ENCODE measurements at regions not wholly inside any gene's neighbourhood (a gene's known extent, or its start where the extent isn't known, plus 50 kb on each side); places are given as distances from the start of the nearest gene placed in this dataset.

DNA sequence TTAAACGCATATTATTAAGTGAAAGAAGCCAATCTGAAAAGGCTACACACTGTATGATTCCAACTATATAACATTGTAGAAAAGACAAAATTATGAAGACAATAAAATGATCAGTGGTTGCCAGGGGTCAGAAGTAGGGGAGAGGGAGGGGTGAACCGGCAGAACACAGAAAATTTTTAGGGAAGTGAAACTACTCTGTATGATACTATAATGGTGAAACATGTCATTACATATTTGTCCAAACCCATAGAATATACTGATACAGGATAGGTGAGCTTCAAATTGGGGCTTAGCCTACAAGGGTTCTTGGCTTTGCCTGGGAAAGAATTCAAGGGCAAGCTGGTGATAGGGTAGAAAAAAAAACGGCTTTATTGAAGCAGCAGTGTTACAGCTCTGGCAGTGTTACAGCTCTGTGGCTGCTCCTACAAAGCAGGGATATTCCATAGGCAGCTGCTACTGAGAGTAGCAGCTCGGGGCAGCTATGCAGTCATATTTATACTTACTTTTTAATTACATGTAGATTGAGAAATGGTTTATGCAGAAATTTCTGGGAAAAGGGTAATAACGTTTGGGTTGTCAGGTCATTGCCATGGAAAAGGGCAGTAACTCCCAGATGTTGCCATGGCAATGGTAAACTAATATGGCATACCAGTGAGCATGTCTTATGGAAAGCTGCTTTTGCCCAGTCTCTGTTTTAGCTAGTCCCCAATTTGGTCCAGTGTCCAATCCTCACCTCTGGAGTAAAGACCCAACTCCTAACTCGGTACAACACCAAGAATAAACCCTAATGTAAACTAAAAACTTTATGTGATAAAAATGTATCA lies 125.1 kb upstream of the SLC25A36 start:
- no peak for DNase-seq

DNA sequence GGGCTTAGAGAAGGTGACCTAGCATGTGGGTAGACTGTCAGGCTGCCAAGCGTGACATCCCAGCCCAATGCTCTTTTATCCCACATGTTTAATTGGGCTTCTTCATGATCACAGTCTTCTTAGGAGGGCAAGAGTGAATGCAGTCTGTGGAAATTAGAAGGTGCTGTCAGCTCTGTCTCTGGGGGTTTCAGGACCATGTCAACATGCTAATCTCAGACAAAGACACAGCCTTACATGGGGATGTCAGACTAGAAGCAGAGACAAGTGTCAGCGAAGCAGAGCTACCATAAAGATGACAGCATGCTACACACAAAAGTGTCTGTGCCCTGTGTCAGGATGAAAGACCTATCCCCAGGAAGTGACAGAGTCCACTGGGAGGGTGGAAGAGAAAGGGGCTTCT lies 120.1 kb upstream of the SLC25A36 start:
- no peak for DNase-seq

- DNase-seq = no peak
These were observed 119.1 kb upstream of the SLC25A36 start for GRCh38 chr3:140822401-140823047.

- no peak for DNase-seq
These were observed 118.5 kb upstream of the SLC25A36 start for GRCh38 chr3:140823106-140823505.

- DNase-seq = no peak
These were observed 113.7 kb upstream of the SLC25A36 start for GRCh38 chr3:140827894-140828293.

GRCh38 chr3:140828585-140828984 lies 113.1 kb upstream of the SLC25A36 start:
- no peak for DNase-seq

DNA sequence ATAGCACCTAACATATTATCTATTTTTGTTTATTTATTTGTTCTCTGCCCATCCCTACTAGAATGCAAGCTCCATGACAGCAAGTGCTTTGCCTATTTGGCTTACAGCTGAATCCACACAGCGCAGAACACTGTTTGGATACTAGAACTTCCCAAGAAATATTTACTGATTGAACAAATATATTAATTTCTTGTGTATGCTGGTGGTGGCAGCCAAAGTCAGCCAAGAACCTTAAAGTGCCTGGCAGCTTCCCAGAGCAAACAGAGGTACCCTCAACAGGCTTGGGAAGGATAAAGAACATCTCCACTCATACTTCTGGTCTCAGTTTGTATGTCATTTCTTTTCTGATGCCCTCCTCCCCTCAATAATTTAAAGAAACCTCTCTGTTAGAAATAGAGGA lies 111.8 kb upstream of the SLC25A36 start:
- no peak for DNase-seq

GRCh38 chr3:140830391-140830790 lies 111.2 kb upstream of the SLC25A36 start:
- DNase-seq = no peak

- no peak for DNase-seq
These were observed 108.8 kb upstream of the SLC25A36 start for GRCh38 chr3:140832883-140833282.

DNA sequence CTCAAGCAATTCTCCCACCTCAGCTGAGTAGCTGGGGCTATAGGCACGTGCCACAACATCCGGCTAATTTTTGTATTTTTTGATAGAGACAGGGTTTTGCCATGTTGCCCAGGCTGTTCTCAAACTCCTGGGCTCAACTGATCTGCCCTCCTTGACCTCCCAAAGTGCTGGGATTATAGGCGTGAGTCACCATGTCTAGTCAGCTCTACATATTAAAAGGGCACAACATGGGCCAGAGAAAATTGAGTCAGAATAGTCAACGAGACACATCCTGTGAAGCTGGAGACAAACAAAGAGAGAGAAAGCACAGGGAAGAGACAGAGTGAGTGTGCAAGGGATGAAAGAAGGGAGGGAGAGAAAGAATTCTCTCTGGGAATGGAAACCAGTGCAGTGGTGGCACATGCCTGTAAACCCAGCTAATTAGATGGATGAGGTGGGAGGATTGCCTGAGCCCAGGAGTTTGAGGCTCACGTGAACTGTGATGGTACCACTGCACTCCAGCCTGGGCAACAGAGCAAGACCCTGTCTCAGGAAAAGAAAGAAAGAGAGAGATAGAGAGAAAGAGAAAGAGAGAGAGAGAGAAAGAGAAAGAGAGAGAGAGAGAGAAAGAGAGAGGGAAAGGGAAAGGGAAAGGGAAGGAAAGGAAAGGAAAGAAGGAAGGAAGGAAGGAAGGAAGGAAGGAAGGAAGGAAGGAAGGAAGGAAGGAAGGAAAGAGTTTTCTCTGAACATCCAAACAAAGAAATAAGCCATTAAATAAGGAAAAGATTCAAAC lies 107.2 kb upstream of the SLC25A36 start:
- DNase-seq = no peak

DNA sequence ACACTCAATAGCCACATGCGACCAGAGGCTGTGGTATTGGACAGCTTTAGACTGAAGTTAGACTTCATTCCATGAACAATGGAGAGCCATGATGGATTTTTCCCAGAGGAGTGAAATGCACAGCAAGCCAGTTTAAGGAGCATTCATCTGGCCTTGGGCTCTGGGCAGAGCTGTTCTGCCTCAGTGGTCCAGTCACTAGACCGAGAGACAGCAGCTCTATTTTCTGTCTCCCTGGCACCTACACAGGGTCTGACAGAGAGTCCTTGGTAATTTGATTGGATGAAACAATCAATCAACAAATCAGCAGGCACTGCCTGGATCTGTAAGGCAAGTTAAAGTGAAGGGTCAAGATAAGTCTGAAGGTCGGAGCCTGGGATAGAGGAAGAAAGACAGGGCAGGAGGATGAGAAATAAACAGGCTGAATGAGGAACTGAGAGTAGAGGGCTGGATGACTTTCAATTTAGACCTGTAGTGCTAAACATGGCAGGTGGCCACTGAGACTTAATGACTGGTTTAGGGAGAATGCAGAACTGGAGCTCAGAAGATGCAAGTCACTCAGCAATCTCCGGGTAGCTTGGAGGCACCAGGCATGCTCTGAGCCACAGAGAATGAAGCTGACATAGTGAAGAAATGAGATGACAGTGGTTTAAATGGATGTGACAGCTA lies 98.5 kb upstream of the SLC25A36 start:
- DNase-seq = no peak

- no peak for DNase-seq
These were observed 98.0 kb upstream of the SLC25A36 start for GRCh38 chr3:140843656-140844055.

DNA sequence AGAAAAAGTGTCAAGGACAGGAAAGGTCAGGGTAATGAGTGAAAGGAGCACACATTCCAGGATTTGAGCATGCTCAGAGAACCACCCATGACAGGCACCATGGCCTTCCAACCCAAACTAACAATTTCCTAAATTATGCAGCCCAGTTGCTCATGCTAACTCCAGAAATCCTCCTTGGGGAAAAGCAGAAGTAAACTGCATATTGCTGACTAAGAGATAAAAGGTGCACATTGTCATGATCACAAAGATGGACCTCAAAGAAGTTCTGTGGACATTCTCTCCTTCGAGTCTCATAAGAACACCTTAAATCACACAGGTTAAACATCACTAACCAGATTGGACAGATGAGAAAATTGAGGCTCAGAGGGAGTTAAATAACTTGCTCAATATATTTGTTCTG lies 97.6 kb upstream of the SLC25A36 start:
- no peak for DNase-seq

- no peak for DNase-seq
These were observed 95.8 kb upstream of the SLC25A36 start for GRCh38 chr3:140845882-140846281.

GRCh38 chr3:140848666-140849065 lies 93.0 kb upstream of the SLC25A36 start:
- DNase-seq = no peak

- DNase-seq = no peak
These were observed 91.3 kb upstream of the SLC25A36 start for GRCh38 chr3:140850210-140850955.

DNA sequence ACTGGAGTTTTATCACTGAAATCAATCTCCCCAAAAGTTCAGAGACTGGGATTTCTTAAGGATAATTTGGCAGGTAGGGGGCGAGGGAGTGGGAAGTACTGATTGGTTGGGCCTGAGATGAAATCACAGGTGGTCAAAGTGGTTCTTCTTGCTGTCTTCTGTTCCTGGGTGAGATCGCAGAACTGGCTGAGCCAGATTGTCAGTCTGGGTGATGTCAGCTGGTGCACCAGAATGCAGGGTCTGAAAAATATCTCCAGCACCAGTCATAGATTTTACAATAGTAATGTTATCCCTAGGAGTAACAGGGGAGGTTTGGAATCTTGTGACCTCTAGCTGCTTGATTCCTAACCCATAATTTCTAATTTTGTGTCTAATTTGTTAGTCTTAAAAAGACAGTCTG lies 86.7 kb upstream of the SLC25A36 start:
- no peak for DNase-seq

DNA sequence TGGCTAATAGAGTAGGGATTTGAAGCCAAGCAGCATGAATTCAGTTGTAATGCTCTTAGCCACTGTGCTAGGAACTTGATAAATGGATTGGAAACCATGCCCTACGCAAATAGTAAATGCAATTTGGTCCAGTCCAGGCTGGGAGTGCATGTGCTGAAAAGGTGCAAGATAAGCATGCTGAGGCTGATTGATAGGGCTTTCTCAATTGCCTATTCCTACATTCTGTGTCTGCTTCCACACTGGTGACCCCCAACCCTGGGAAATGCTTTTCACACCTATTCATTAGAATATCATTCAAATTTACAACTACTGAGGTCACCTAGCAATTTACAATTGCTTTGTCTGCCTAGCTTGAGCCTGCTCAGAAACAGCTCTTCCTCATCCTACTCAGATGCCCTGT lies 84.7 kb upstream of the SLC25A36 start:
- no peak for DNase-seq

DNA sequence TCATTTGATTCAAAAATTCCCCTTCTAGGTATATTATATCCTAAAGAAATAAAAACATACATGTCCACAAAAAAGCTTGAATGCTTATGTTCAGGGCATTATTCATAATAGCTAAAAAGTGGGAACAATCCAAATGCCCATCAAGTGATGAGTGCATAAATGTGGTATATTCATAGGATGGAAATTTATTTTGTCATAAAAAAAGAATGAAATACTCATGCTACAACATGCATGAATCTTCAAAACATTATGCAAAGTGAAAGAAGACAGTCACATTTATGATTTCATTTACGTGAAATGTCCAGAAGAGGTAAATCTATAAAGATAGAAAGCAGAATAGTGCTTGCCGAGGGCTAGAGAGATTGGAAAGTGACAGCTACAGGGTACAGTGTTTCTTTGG lies 83.6 kb upstream of the SLC25A36 start:
- no peak for DNase-seq

DNA sequence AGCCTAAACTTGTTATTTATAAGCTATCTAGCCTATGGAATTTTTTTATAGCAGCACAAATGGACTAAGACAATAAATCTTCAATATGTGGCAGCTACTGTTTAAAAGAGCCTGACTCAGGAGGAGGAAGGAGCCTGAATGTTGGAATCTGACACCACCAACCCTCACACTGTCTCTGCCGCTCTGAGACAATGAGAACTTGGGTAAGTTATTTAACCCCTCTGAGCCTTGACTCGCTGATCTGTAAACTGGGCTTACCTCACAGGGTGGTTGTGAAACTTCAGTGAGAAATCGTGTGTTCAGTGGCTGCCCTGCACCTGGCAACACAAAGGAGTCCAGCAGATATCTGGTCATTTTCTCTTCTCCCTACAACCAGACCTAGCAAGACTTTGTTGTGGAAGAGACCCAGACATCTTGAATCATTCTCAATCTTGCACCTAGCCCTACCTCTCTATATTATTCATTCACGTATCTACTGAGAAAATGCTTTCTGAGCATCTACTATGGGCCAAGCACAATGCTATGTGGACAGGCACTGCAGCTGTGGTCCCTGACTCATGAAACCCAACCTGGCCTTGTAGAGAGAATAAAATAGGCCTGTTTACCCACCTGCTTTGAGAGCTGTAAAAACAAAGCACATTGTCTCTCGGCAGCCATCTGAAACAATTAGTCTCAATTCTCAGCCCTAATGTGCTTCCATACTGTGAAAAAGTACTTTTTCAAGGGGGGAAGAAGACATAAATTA lies 81.9 kb upstream of the SLC25A36 start:
- no peak for DNase-seq

GRCh38 chr3:140863580-140864009 lies 78.0 kb upstream of the SLC25A36 start:
- DNase-seq = peak; percentile 44 to 64

DNA sequence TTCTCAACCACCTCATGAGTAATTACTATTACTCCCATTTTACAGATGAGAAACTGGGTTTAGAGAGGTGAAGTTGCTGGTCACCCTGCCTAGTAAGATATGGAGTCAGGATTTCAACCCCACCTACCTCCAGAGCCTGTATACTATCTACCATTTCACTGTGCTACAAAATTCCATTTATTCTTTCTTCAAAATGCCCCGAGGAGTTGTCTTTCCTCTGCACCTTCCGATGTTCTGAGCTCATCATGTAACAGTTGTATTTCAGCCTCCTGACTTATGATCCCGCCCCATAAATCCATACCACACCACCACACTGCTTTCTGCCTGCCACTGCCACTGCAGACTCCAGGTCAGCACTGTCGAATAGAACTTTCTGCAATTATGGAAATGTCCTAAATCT lies 71.3 kb upstream of the SLC25A36 start:
- no peak for DNase-seq
